OCI-LY3 (cell line): ENCODE measurements at regions not wholly inside any gene's neighbourhood (a gene's known extent, or its start where the extent isn't known, plus 50 kb on each side); places are given as distances from the start of the nearest gene placed in this dataset.
"Not testable (repeated sequence)": the region's sequence is repeated elsewhere in the genome, so short reads cannot be mapped to it uniquely, and the experiment has no call there.

ENCODE experiments used
- CTCF ChIP-seq: fragments of 200-600, 300-600 bp; sonication (generic); IDR thresholded peaks from 2 replicates; pipeline ENCODE4 v1.5.1; 2014; ENCODE audit warnings: antibody characterized with exemption, low read length, low read depth
- EZH2phosphoT487 ChIP-seq: fragments of 200-600 bp; shearing (Covaris generic); IDR thresholded peaks from 2 replicates; pipeline ENCODE4 v1.6.1; 2018; ENCODE audit warnings: antibody characterized with exemption, mixed run types, low read depth

- not testable (repeated sequence) for TF ChIP-seq CTCF, EZH2phosphoT487
Observed at GRCh38 chr3:107470496-107470895, 52.3 kb upstream of the BBX start.
